Activated T-cell treated with anti-CD3 and anti-CD28 coated beads for 24 hours (primary cell): ENCODE measurements at regions not wholly inside any gene's neighbourhood (a gene's known extent, or its start where the extent isn't known, plus 50 kb on each side); places are given as distances from the start of the nearest gene placed in this dataset.

ENCODE experiments used
- DNase-seq: peaks from one replicate; pipeline ENCODE4 v3.0.0-alpha.2; 2020; ENCODE audit warnings: low read depth

GRCh38 chr9:121569266-121569648 is 69.6 kb upstream of the GGTA1 start:
- no peak for DNase-seq

GRCh38 chr9:121572581-121572980 is 72.9 kb upstream of the GGTA1 start:
- DNase-seq = no peak

GRCh38 chr9:121573717-121574485 is 74.3 kb upstream of the GGTA1 start:
- DNase-seq = no peak

- no peak for DNase-seq
These were observed 75.3 kb upstream of the GGTA1 start for GRCh38 chr9:121574774-121575519.

GRCh38 chr9:121576281-121577075 is 75.0 kb upstream of the DAB2IP start:
- no peak for DNase-seq

- no peak for DNase-seq
These were observed 74.3 kb upstream of the DAB2IP start for GRCh38 chr9:121577166-121577565.

- DNase-seq = no peak
These were observed 73.9 kb upstream of the DAB2IP start for GRCh38 chr9:121577572-121577971.

GRCh38 chr9:121581786-121582600 is 69.4 kb upstream of the DAB2IP start:
- no peak for DNase-seq

GRCh38 chr9:121582641-121583040 is 68.8 kb upstream of the DAB2IP start:
- DNase-seq = no peak

GRCh38 chr9:121584421-121584820 is 67.0 kb upstream of the DAB2IP start:
- DNase-seq = no peak

GRCh38 chr9:121587863-121588262 is 63.6 kb upstream of the DAB2IP start:
- DNase-seq = no peak

GRCh38 chr9:121589986-121590385 is 61.4 kb upstream of the DAB2IP start:
- DNase-seq = no peak

GRCh38 chr9:121592265-121592664 is 59.2 kb upstream of the DAB2IP start:
- DNase-seq = no peak

GRCh38 chr9:121593066-121593465 is 58.4 kb upstream of the DAB2IP start:
- no peak for DNase-seq

GRCh38 chr9:121596515-121596914 is 54.9 kb upstream of the DAB2IP start:
- DNase-seq = no peak

- no peak for DNase-seq
These were observed 53.7 kb upstream of the DAB2IP start for GRCh38 chr9:121597698-121598166.

GRCh38 chr9:121598167-121598964 is 53.1 kb upstream of the DAB2IP start:
- no peak for DNase-seq

- no peak for DNase-seq
These were observed 52.2 kb upstream of the DAB2IP start for GRCh38 chr9:121598965-121599871.

- no peak for DNase-seq
These were observed 51.4 kb upstream of the DAB2IP start for GRCh38 chr9:121599872-121600585.
